IPS DF 4.7 (cell line): ENCODE measurements at regions not wholly inside any gene's neighbourhood (a gene's known extent, or its start where the extent isn't known, plus 50 kb on each side); places are given as distances from the start of the nearest gene placed in this dataset.

ENCODE experiments used
- DNase-seq: peaks from one replicate; pipeline ENCODE4 v3.0.0-alpha.2; 2013; ENCODE audit warnings: low spot score; ENCODE audit errors: extremely low read depth

GRCh38 chr3:127403795-127404194, 115.9 kb upstream of the PRR20G start:
- no peak for DNase-seq

GRCh38 chr3:127399154-127399553, 111.3 kb upstream of the PRR20G start:
- no peak for DNase-seq

GRCh38 chr3:127396473-127396872, 108.6 kb upstream of the PRR20G start:
- DNase-seq, result no peak

DNA sequence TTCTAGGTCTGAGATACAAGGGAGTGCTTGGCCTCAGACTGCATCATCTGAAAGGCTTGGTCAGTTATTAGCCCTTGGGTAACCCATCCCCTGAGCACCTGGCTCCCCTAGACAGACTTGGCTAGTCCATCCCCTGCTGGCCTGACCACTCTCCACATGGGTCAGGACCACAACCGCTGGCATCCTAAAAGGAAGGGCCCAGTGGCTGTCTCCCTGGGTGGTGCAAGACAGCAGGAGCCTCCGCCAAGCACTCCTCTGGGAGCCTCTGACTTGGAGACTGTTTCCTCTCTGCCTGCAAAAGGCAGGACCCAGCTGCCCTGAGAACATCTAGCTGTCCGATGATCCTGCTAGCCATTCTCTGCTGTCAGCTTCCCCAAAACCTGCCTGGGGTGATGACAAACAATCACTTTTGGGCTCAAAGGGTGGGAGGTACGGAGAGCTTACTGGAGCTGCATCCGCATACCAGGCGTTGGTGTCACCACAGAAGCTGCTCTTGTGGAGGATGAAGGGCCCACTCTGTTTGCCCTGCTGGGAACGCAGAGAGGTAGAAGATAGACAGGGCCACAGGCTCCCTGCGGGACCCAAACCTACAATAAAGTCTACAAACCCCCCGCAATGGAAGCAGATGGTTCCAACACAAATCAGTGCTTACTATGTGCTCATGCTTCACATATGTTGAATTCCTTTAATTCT, 108.0 kb upstream of the PRR20G start:
- no peak for DNase-seq

- no peak for DNase-seq
Measured at GRCh38 chr3:127394984-127395662, 107.3 kb upstream of the PRR20G start.

- no peak for DNase-seq
Measured at GRCh38 chr3:127394031-127394430, 106.2 kb upstream of the PRR20G start.

DNA sequence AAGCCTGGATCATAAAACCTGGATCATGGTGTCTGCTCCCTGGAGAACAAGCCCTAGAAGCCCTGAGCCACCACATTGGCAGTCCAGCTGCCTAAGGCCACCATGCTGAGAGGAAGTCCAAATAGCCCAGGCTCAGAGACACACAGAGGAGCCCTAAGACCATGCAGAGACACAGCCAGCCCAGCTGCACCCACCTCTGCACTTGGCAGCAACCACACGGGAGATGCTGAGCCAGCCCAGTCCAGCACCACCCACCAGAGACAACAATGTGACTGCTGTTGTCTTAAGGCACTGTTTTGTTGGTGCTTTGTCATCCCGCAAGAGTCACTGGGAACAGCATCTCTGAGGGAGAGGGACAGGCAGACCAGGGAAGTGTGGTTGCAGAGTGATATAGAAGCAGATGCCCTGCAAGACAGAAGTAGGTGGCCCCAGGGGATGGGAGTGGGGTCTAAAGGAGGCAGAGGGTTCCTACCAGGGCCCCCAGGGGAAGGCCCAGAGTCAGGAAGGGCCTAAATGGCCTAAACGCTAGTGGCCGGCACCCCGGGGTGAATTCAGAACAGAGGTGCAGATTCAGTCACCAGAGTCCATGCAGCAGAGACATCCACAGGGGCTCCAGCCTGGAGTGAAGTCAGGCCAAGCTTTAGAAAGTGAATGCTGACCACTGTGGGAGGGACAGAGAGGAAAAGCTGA, 105.4 kb upstream of the PRR20G start:
- no peak for DNase-seq

- DNase-seq, result no peak
Measured at GRCh38 chr3:127392156-127392490, 104.3 kb upstream of the PRR20G start.

DNA sequence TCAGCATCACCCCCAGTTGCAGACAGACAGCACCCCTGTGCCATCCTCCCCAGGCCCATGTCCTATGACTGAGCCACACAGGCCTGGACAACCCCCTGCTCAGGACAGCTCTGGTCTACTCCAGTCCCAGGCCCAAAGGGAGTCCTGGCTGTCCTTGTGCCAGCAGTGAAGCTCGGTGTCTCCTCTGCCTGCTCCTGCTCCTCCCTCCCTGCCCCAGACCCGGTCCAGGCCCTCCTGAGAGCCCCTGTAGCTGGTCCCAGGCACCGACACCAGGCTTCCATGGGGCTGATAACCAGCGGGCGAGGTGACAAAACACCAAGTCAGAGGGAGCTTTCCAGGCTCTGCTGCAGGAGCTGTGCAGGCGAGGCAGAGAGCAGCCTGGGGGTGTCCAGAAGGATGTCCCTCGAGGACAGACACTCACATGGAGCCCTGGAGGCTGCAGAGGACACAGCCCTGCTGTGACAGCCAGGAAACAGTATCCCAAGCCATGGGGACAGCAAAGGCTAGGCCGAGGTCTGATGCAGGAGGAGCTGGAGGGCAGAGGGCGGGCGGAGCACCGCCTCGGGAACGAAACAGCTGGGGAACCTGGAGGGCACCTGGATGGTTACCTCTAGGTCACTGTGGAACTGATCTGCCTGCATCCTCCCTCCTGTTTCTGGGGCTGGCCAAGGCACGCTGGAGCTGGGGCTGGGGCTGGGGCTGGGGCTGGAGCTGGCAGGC, 103.8 kb upstream of the PRR20G start:
- DNase-seq, result no peak

GRCh38 chr3:127390365-127391025, 102.6 kb upstream of the PRR20G start:
- no peak for DNase-seq

DNA sequence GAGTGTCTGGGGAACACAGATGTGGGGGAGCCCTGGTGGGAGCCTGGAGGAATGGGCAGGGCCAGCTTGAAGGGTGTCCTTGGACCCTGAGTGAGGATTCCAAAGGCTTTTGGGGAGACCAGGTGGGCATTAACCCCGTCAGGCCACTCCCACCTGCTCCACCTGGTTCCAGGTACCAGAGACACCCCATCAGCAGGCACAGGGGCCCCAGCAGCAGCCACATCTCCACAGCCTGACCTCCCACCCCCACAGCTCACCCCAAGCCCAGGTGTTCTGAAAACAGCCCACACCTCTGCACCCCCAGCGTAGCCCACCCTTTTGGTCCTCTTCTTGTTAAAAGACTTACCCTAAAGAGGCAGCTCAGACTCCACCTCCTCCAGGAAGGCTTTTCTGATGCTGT, 102.1 kb upstream of the PRR20G start:
- DNase-seq, result no peak

DNA sequence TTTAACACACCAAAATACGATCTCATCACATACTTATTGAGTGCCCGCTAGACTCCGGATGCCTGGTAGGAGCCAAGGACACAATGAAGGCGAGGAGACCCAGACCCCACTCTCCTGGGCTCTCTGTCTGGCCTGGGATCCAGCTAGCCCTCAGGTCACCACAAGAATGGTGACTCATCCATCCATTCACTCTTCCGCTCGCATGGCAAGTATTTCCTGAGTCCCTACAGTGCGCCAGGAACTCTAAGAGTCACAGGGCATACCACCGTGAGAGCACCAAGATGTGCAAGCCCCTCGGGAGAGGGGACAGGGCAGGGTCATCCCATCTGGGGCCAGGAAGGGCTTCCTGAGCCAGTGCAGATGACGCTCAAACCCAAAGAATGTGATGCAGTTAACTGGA, 101.6 kb upstream of the PRR20G start:
- no peak for DNase-seq

GRCh38 chr3:127388427-127388826, 100.6 kb upstream of the PRR20G start:
- DNase-seq, result no peak

GRCh38 chr3:127387556-127388153, 99.8 kb upstream of the PRR20G start:
- no peak for DNase-seq

- DNase-seq, result no peak
Measured at GRCh38 chr3:127387119-127387518, 99.3 kb upstream of the PRR20G start.

GRCh38 chr3:127386490-127386889, 98.6 kb upstream of the PRR20G start:
- no peak for DNase-seq

- DNase-seq, result no peak
Measured at GRCh38 chr3:127385540-127385870, 97.7 kb upstream of the PRR20G start.

DNA sequence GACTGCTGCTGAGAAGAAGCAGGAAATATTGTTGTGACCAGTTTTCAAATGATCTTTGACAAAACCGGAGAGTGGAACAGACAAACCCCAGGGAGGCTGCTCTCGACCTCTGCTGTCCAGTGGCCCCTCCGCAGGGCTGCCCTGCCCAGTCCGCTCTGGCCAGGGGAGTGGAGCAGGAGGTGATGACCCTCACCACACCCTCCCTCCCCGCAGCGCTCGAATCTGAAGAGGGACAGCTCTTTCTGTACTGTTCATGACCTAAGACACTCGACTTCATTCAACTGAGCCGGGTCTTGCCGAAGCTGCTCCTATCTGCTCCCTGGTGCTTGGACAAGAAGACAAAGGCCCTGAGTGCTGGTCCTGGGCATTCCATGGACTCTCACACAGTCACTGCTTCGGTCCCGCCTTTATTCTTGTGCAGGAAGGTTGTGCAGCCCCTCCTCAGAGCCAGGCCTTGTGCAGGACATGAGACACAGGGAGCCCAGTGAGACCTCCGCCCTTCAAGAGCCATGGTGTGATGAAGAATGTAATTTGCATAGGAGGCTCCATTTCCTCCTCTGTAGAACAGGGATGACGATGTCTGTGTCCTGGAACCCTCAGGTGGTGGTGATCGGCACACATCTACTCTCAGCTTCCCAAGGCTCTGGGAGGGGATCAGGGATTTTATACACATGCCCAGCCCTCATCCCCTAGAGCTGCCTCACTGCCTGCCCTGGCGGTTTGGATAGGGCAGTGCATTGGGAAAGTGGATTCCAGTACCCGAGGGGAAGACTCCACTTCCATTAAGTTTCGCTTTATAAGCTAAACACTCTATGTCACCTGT, 97.1 kb upstream of the PRR20G start:
- DNase-seq, result no peak

- no peak for DNase-seq
Measured at GRCh38 chr3:127383656-127384179, 95.9 kb upstream of the PRR20G start.
